GM06990 (cell line): ENCODE measurements at regions not wholly inside any gene's neighbourhood (a gene's known extent, or its start where the extent isn't known, plus 50 kb on each side); places are given as distances from the start of the nearest gene placed in this dataset.

ENCODE experiments used
- DNase-seq: peaks from one replicate; pipeline ENCODE4 v3.0.0-alpha.2; 2011; ENCODE audit not compliant: insufficient read length; ENCODE audit errors: extremely low read depth
- H3K27me3 ChIP-seq: replicated peaks from 2 replicates; pipeline ENCODE4 v1.6.0; 2011; ENCODE audit warnings: low read length; ENCODE audit not compliant: control insufficient read depth, insufficient read depth
- H3K36me3 ChIP-seq: 2 replicates; pipeline ENCODE4 v1.5.1; 2011; ENCODE audit warnings: low read length; ENCODE audit not compliant: control insufficient read depth, insufficient read depth
- H3K4me3 ChIP-seq: replicated peaks from 2 replicates; pipeline ENCODE4 v1.5.1; 2011; ENCODE audit warnings: low read depth, mild to moderate bottlenecking, control low read depth, low read length
- TF ChIP-seq, protein P1 (sequence below): IDR thresholded peaks from 2 replicates; pipeline ENCODE4 v1.5.1; 2011; ENCODE audit warnings: low read length, control low read depth, mild to moderate bottlenecking, inconsistent platforms; ENCODE audit not compliant: insufficient read depth, poor library complexity, severe bottlenecking

DNA sequence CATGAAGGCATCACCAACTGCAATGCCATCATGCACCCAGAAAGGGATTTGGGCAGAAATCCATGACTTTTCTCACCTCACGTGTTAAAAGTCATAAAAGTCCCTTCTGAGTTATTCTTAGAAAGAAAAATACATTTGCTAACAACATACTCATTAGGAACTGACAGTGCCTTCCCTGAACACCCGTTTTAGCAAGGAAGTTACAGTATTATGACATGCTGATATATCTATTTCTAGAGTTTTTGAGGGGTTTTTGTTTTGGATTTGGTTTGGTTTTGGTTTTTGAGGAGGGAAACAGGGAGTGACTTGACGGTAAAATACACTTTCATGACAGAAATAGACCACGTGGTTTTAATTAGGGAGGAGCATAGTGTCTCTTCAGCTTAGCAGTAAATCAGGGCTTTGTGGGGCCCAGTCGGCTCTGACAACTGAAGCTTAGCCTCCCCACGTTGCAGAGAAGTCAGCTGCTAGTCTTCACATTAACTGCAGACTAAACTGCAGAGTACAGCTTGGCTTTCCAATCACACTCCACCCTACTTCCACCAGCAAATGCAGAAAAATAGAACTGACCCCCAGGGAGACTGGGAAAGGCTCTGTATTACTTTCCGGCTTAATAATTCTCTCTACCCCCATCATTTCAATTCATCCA lies 141.4 kb downstream of the FAM124B start:
- DNase-seq, result no peak
- H3K36me3 ChIP-seq, result no peaks in the 10 kb centered on the region
- no peak overlapping the region for H3K4me3 ChIP-seq
- no peaks in the 10 kb centered on the region for H3K27me3 ChIP-seq
- TF ChIP-seq, protein P1, sequence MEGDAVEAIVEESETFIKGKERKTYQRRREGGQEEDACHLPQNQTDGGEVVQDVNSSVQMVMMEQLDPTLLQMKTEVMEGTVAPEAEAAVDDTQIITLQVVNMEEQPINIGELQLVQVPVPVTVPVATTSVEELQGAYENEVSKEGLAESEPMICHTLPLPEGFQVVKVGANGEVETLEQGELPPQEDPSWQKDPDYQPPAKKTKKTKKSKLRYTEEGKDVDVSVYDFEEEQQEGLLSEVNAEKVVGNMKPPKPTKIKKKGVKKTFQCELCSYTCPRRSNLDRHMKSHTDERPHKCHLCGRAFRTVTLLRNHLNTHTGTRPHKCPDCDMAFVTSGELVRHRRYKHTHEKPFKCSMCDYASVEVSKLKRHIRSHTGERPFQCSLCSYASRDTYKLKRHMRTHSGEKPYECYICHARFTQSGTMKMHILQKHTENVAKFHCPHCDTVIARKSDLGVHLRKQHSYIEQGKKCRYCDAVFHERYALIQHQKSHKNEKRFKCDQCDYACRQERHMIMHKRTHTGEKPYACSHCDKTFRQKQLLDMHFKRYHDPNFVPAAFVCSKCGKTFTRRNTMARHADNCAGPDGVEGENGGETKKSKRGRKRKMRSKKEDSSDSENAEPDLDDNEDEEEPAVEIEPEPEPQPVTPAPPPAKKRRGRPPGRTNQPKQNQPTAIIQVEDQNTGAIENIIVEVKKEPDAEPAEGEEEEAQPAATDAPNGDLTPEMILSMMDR, result no peak

DNA sequence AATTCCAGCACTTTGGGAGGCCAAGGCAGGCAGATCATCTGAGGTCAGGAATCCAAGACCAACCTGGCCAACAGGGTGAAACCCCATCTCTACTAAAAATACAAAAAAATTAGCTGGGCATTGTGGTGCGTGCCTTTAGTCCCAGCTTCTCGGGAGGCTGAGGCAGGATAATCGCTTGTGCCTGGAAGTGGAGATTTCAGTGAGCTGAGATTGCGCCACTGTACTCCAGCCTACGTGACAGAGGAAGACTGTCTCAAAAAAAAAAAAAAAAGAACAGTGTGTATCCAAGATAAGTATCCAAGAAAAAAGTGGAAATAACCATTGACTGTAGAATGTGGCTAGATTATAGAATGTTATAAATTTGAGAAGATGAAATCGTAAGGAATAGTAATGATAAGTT lies 142.1 kb downstream of the FAM124B start:
- no peak for DNase-seq
- TF ChIP-seq, protein P1, result no peak
- Histone ChIP-seq H3K4me3 (no peak overlapping the region), H3K36me3 (no peaks in the 10 kb centered on the region), H3K27me3 (no peaks in the 10 kb centered on the region)

DNA sequence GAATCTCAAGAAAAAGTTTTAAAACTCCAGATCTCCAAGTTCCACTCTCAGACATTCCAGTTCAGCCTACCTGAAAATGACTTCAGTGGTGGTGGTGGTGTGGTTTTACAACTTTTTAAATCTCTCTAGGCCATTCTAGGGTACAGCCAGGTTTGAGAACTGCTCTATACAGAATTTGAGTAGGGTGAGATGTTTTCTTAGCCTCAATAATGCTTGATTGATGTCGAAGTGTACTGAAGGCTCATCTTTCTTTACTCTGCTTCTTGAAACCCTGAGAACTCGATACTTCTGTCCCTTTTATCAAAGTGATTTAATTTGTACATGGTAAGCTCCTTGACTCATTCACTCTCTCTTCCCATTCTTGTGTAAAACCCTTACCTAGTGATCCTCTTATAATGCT lies 143.8 kb downstream of the FAM124B start:
- no peak for DNase-seq
- TF ChIP-seq, protein P1, result no peak

DNA sequence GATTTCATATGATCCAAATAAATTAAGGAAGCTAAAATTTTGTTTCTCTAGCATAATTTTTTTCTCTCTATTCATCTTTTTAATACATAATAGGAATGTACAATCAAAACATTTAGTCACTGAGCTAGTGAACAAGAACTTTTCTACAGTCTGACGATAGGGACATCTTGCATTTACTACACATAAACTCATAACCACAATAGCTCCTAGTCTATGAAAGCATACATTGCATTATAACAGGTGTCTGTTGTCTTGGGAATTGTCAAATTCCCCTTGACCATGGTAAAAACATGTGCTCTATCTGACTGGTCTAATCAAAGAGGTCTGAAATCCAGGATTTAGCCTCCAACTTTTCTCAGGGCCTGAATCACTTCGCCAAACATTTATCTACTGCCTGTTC lies 144.8 kb downstream of the FAM124B start:
- TF ChIP-seq, protein P1, result no peak
- no peak for DNase-seq
- Histone ChIP-seq H3K4me3 (no peak overlapping the region), H3K27me3 (no peaks in the 10 kb centered on the region), H3K36me3 (no peaks in the 10 kb centered on the region)

More for the DNA sequence above, 143.8 kb downstream of the FAM124B start:
- Histone ChIP-seq H3K36me3 (no peaks in the 10 kb centered on the region), H3K27me3 (no peaks in the 10 kb centered on the region), H3K4me3 (no peak overlapping the region)

DNA sequence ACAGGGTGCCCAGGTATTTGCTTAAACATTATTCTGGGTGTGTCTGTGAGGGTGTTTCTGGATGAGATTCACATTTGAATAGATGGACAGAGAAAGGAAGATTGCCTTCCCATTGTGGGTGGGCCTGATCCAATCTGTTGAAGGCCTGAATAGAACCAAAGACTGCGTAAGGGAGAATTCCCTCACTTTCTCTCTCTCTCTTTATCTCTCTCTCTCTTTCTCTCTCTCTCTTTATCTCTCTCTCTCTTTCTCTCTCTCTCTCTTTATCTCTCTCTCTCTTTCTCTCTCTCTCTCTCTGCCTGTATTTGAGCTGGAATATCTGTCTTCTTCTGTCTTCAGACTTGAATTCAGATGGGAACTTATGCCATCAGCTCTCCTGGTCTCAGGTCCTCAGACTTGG lies 148.4 kb downstream of the FAM124B start:
- TF ChIP-seq, protein P1, result no peak
- DNase-seq, result no peak
- H3K4me3 ChIP-seq, result no peak overlapping the region
- no peaks in the 10 kb centered on the region for H3K27me3 ChIP-seq
- no peaks in the 10 kb centered on the region for H3K36me3 ChIP-seq

DNA sequence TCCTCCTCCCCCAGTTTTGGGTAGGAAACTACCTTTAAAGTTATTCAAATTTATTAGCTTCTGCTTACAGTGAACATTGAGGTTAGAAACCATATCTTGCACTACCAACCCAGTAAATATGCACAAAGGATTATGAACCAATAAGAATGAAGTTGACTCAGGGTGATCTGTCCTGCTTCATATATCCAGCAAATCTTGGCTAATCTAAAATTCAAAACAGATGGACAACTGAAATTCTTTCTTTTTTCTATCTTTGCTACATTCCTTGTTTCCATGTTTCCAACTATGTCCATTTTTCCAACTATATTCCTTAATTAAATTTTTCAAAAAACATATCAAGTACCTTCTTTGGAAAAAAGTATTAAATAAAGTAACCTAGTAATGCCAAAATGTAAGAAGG lies 149.3 kb downstream of the FAM124B start:
- TF ChIP-seq, protein P1, result no peak
- no peak overlapping the region for H3K4me3 ChIP-seq

More for the DNA sequence above, 149.3 kb downstream of the FAM124B start:
- no peaks in the 10 kb centered on the region for H3K27me3 ChIP-seq
- DNase-seq, result no peak
- H3K36me3 ChIP-seq, result no peaks in the 10 kb centered on the region
